ENCODE measurements at regions not wholly inside any gene's neighbourhood (a gene's known extent, or its start where the extent isn't known, plus 50 kb on each side); places are given as distances from the start of the nearest gene placed in this dataset.
"Not testable (repeated sequence)": the region's sequence is repeated elsewhere in the genome, so short reads cannot be mapped to it uniquely, and the experiment has no call there.

- DNase-seq (ENCODE audit: low spot score) = no peak
Observed at GRCh38 chr18:997499-997898, 92.8 kb downstream of the ADCYAP1 start.

- DNase-seq (ENCODE audit: low spot score) = no peak
Observed at GRCh38 chr18:998936-999335, 94.3 kb downstream of the ADCYAP1 start.

GRCh38 chr18:1002653-1003178 lies 98.0 kb downstream of the ADCYAP1 start:
- no peak for DNase-seq (ENCODE audit: low spot score)

GRCh38 chr18:1003499-1003898 lies 98.8 kb downstream of the ADCYAP1 start:
- no peak for DNase-seq (ENCODE audit: low spot score)

- DNase-seq (ENCODE audit: low spot score) = no peak
Observed at GRCh38 chr18:1006304-1006703, 101.6 kb downstream of the ADCYAP1 start.

GRCh38 chr18:1006965-1007364 lies 102.3 kb downstream of the ADCYAP1 start:
- DNase-seq (ENCODE audit: low spot score) = no peak

GRCh38 chr18:1011349-1011748 lies 106.7 kb downstream of the ADCYAP1 start:
- no peak for DNase-seq (ENCODE audit: low spot score)

- DNase-seq (ENCODE audit: low spot score) = no peak
Observed at GRCh38 chr18:1012775-1013174, 108.1 kb downstream of the ADCYAP1 start.

GRCh38 chr18:1013951-1014350 lies 109.3 kb downstream of the ADCYAP1 start:
- no peak for DNase-seq (ENCODE audit: low spot score)

GRCh38 chr18:1014509-1014908 lies 109.8 kb downstream of the ADCYAP1 start:
- DNase-seq (ENCODE audit: low spot score) = no peak

- no peak for DNase-seq (ENCODE audit: low spot score)
Observed at GRCh38 chr18:1014951-1015624, 110.4 kb downstream of the ADCYAP1 start.

- DNase-seq (ENCODE audit: low spot score) = no peak
Observed at GRCh38 chr18:1015777-1016176, 111.1 kb downstream of the ADCYAP1 start.

- no peak for DNase-seq (ENCODE audit: low spot score)
Observed at GRCh38 chr18:1017227-1018058, 112.8 kb downstream of the ADCYAP1 start.

- no peak for DNase-seq (ENCODE audit: low spot score)
Observed at GRCh38 chr18:1018181-1018681, 113.6 kb downstream of the ADCYAP1 start.

GRCh38 chr18:1019191-1019590 lies 114.5 kb downstream of the ADCYAP1 start:
- no peak for DNase-seq (ENCODE audit: low spot score)

GRCh38 chr18:1020731-1021344 lies 116.2 kb downstream of the ADCYAP1 start:
- no peak for DNase-seq (ENCODE audit: low spot score)

- no peak for DNase-seq (ENCODE audit: low spot score)
Observed at GRCh38 chr18:1026930-1027329, 122.3 kb downstream of the ADCYAP1 start.

GRCh38 chr18:1033092-1033491 lies 128.4 kb downstream of the ADCYAP1 start:
- DNase-seq (ENCODE audit: low spot score) = not testable (repeated sequence)

- no peak for DNase-seq (ENCODE audit: low spot score)
Observed at GRCh38 chr18:1034971-1035370, 130.3 kb downstream of the ADCYAP1 start.

- DNase-seq (ENCODE audit: low spot score) = no peak
Observed at GRCh38 chr18:1036926-1037325, 132.3 kb downstream of the ADCYAP1 start.

- no peak for DNase-seq (ENCODE audit: low spot score)
Observed at GRCh38 chr18:1037776-1038175, 133.1 kb downstream of the ADCYAP1 start.

GRCh38 chr18:1039421-1039820 lies 134.8 kb downstream of the ADCYAP1 start:
- no peak for DNase-seq (ENCODE audit: low spot score)

- DNase-seq (ENCODE audit: low spot score) = not testable (repeated sequence)
Observed at GRCh38 chr18:1043039-1043438, 138.4 kb downstream of the ADCYAP1 start.
